ENCODE measurements at regions not wholly inside any gene's neighbourhood (a gene's known extent, or its start where the extent isn't known, plus 50 kb on each side); places are given as distances from the start of the nearest gene placed in this dataset.
"Not testable (repeated sequence)": the region's sequence is repeated elsewhere in the genome, so short reads cannot be mapped to it uniquely, and the experiment has no call there.

GRCh38 chr7:106567204-106568001, 93.6 kb downstream of the CCDC71L start:
- CTCF ChIA-PET; H3K4me1 Mint-ChIP-seq (ENCODE audit: low read depth); POLR2A ChIA-PET: not testable (repeated sequence)

GRCh38 chr7:106566672-106567071, 94.3 kb downstream of the CCDC71L start:
- no peak for ATAC-seq
- Mint-ChIP-seq H3K36me3 (ENCODE audit: low read depth) (no peaks in the 10 kb centered on the region), H3K4me3 (no peak overlapping the region), H3K27me3 (ENCODE audit: low read depth) (no peaks in the 10 kb centered on the region), H3K4me1 (ENCODE audit: low read depth) (peaks cover 8% of the 10 kb centered on the region), H3K9me3 (ENCODE audit: insufficient read depth) (no peaks in the 10 kb centered on the region), H3K27ac (no peak overlapping the region)
- no peak for DNase-seq
- ChIA-PET POLR2A (no interaction called here), CTCF (no interaction called here)

More at GRCh38 chr7:106567204-106568001, 93.6 kb downstream of the CCDC71L start:
- not testable (repeated sequence) for DNase-seq; H3K36me3 Mint-ChIP-seq (ENCODE audit: low read depth); H3K4me3 Mint-ChIP-seq; H3K9me3 Mint-ChIP-seq (ENCODE audit: insufficient read depth); H3K27ac Mint-ChIP-seq; H3K27me3 Mint-ChIP-seq (ENCODE audit: low read depth); ATAC-seq

GRCh38 chr7:106566196-106566595, 94.8 kb downstream of the CCDC71L start:
- Mint-ChIP-seq H3K4me1 (ENCODE audit: low read depth) (peaks cover 8% of the 10 kb centered on the region), H3K36me3 (ENCODE audit: low read depth) (no peaks in the 10 kb centered on the region), H3K9me3 (ENCODE audit: insufficient read depth) (no peaks in the 10 kb centered on the region), H3K27ac (no peak overlapping the region), H3K27me3 (ENCODE audit: low read depth) (no peaks in the 10 kb centered on the region), H3K4me3 (no peak overlapping the region)
- ATAC-seq (no peak), DNase-seq (no peak)
- ChIA-PET CTCF (no interaction called here), POLR2A (no interaction called here)

DNA sequence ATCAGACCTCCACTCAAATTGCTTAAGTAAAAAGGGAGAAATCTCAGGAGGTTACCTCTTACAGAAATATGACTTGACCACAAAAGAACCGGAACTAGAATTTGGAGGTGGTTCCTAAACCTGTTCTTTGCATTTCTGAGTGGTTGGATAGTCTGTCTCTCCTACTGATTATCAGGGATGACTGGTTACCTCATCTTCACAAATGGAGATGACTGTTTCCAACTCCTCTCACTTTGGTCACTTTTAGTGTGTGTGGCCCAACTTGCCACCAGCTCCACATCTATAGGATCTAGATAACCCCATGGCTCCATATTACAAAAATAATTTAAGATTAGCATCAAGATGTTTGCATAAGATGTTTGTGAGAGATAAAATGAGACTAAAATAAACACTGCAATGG, 95.5 kb downstream of the CCDC71L start:
- DNase-seq (no peak), ATAC-seq (no peak)
- H3K9me3 Mint-ChIP-seq (ENCODE audit: insufficient read depth): no peaks in the 10 kb centered on the region
- H3K4me1 Mint-ChIP-seq (ENCODE audit: low read depth): peaks cover 8% of the 10 kb centered on the region
- no peak overlapping the region for H3K27ac Mint-ChIP-seq
- ChIA-PET CTCF (no interaction called here), POLR2A (no interaction called here)
- no peaks in the 10 kb centered on the region for H3K36me3 Mint-ChIP-seq (ENCODE audit: low read depth)
- H3K27me3 Mint-ChIP-seq (ENCODE audit: low read depth): no peaks in the 10 kb centered on the region
- no peak overlapping the region for H3K4me3 Mint-ChIP-seq

DNA sequence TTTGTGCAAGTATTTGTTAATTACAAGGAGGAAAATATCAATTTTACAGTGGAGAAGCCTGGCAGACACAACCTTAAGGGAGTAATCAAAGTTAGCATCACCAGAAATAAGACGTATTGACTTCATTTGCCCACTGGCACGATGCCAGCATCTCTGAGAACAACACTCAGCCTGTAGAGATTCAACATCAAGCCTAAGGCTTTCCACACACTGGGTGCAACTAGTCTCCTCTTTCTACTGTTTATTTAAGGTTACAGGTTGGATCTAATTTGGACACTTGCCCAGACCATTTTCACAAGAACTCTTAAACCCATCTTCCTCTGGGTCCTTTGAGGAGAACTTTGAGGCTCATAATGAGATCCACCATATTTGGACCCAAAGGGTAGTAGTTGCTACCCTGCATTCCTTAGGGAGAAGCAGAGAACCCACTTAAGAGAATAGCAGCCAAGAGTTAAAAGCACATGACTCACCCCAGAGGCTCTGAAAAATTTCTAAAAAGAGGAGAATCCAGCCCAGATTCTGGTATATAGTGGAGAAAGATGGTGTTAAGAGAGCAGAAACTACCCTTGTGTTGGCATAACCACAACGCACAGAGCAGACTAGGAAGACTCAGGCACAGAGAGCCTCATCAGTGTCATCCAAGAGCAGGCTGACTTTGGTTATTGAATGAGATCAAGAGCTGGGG, 97.3 kb downstream of the CCDC71L start:
- H3K36me3 Mint-ChIP-seq (ENCODE audit: low read depth): no peaks in the 10 kb centered on the region
- no peaks in the 10 kb centered on the region for H3K9me3 Mint-ChIP-seq (ENCODE audit: insufficient read depth)
- no peak overlapping the region for H3K27ac Mint-ChIP-seq
- H3K27me3 Mint-ChIP-seq (ENCODE audit: low read depth): no peaks in the 10 kb centered on the region
- no peak overlapping the region for H3K4me3 Mint-ChIP-seq
- peaks cover 2% of the 10 kb centered on the region for H3K4me1 Mint-ChIP-seq (ENCODE audit: low read depth)
- CTCF ChIA-PET: interaction anchor here (0.8 kb wide), 1 partner anchor 21 kb away, joined by 3 read pairs; no protein-coding TSS in a partner anchor
- ATAC-seq (no peak), DNase-seq (no peak)
- POLR2A ChIA-PET: no interaction called here

GRCh38 chr7:106562711-106563366, 98.1 kb downstream of the CCDC71L start:
- no peaks in the 10 kb centered on the region for H3K27me3 Mint-ChIP-seq (ENCODE audit: low read depth)
- POLR2A ChIA-PET: no interaction called here

GRCh38 chr7:106561666-106562411, 99.1 kb downstream of the CCDC71L start:
- Mint-ChIP-seq H3K27ac (no peak overlapping the region), H3K36me3 (ENCODE audit: low read depth) (no peaks in the 10 kb centered on the region), H3K4me1 (ENCODE audit: low read depth) (no peaks in the 10 kb centered on the region), H3K27me3 (ENCODE audit: low read depth) (peaks cover 4% of the 10 kb centered on the region), H3K9me3 (ENCODE audit: insufficient read depth) (no peaks in the 10 kb centered on the region), H3K4me3 (no peak overlapping the region)
- ChIA-PET POLR2A (no interaction called here), CTCF (no interaction called here)
- no peak for ATAC-seq
- DNase-seq: no peak

More at GRCh38 chr7:106562711-106563366, 98.1 kb downstream of the CCDC71L start:
- Mint-ChIP-seq H3K36me3 (ENCODE audit: low read depth) (no peaks in the 10 kb centered on the region), H3K4me3 (no peak overlapping the region), H3K27ac (no peak overlapping the region), H3K9me3 (ENCODE audit: insufficient read depth) (no peaks in the 10 kb centered on the region), H3K4me1 (ENCODE audit: low read depth) (no peaks in the 10 kb centered on the region)
- DNase-seq: no peak
- ATAC-seq: no peak
- CTCF ChIA-PET: no interaction called here

GRCh38 chr7:106561151-106561550, 99.8 kb downstream of the CCDC71L start:
- ChIA-PET CTCF (no interaction called here), POLR2A (no interaction called here)
- H3K4me1 Mint-ChIP-seq (ENCODE audit: low read depth): no peaks in the 10 kb centered on the region

GRCh38 chr7:106560482-106560881, 100.5 kb downstream of the CCDC71L start:
- POLR2A ChIA-PET: no interaction called here
- no peak for ATAC-seq
- Mint-ChIP-seq H3K27ac (no peak overlapping the region), H3K36me3 (ENCODE audit: low read depth) (no peaks in the 10 kb centered on the region), H3K27me3 (ENCODE audit: low read depth) (peaks cover 6% of the 10 kb centered on the region), H3K4me3 (no peak overlapping the region), H3K9me3 (ENCODE audit: insufficient read depth) (no peaks in the 10 kb centered on the region), H3K4me1 (ENCODE audit: low read depth) (no peaks in the 10 kb centered on the region)
- CTCF ChIA-PET: no interaction called here
- no peak for DNase-seq

More at GRCh38 chr7:106561151-106561550, 99.8 kb downstream of the CCDC71L start:
- H3K27me3 Mint-ChIP-seq (ENCODE audit: low read depth): peaks cover 6% of the 10 kb centered on the region
- no peak overlapping the region for H3K27ac Mint-ChIP-seq
- no peak overlapping the region for H3K4me3 Mint-ChIP-seq
- DNase-seq: no peak
- ATAC-seq: no peak
- H3K36me3 Mint-ChIP-seq (ENCODE audit: low read depth): no peaks in the 10 kb centered on the region
- H3K9me3 Mint-ChIP-seq (ENCODE audit: insufficient read depth): no peaks in the 10 kb centered on the region

GRCh38 chr7:106556244-106556643, 104.7 kb downstream of the CCDC71L start:
- DNase-seq; H3K27ac Mint-ChIP-seq; H3K27me3 Mint-ChIP-seq (ENCODE audit: low read depth); H3K4me3 Mint-ChIP-seq; H3K9me3 Mint-ChIP-seq (ENCODE audit: insufficient read depth); H3K36me3 Mint-ChIP-seq (ENCODE audit: low read depth); H3K4me1 Mint-ChIP-seq (ENCODE audit: low read depth); POLR2A ChIA-PET; ATAC-seq; CTCF ChIA-PET: not testable (repeated sequence)

DNA sequence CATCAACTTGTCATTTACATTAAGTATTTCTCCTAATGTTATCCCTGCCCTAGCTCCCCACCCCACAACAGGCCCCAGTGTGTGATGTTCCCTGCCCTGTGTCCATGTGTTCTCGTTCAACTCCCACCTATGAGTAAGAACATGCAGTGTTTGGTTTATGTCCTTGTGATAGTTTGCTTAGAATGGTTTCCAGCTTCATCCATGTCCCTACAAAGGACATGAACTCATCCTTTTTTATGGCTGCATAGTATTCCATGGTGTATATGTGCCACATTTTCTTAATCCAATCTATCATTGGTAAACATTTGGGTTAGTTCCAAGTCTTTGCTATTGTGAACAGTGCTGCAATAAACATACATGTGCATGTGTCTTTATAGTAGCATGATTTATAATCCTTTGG, 106.3 kb downstream of the CCDC71L start:
- ATAC-seq; H3K4me3 Mint-ChIP-seq; H3K27me3 Mint-ChIP-seq (ENCODE audit: low read depth); POLR2A ChIA-PET; DNase-seq; H3K4me1 Mint-ChIP-seq (ENCODE audit: low read depth); H3K9me3 Mint-ChIP-seq (ENCODE audit: insufficient read depth); H3K27ac Mint-ChIP-seq; H3K36me3 Mint-ChIP-seq (ENCODE audit: low read depth): not testable (repeated sequence)
- CTCF ChIA-PET: interaction anchor here (1.2 kb wide), 1 partner anchor 12 kb away, joined by 3 read pairs; no protein-coding TSS in a partner anchor

DNA sequence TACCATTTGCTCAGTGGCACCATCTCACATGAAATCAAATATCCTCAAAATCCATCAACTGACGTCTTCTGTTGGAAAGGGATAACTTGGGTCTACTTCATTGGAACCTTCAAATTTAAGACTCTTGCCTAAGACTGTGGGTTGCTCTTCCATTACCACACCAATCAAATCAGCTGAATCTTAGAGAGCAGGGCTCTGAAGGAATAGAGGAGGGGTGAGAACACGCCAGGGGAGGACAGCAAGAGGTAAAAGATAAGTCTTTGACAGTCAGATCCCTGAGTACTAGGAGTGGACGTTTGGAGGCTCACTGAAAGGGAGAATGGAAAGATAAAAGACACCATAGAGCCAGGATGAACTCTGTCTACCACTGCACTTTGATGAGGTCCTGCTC, 107.5 kb downstream of the CCDC71L start:
- H3K9me3 Mint-ChIP-seq (ENCODE audit: insufficient read depth): no peaks in the 10 kb centered on the region
- no peak overlapping the region for H3K27ac Mint-ChIP-seq
- ATAC-seq: no peak
- peaks cover 6% of the 10 kb centered on the region for H3K27me3 Mint-ChIP-seq (ENCODE audit: low read depth)
- no peak for DNase-seq
- CTCF ChIA-PET: interaction anchor here (1.2 kb wide), 1 partner anchor 11 kb away, joined by 3 read pairs; no protein-coding TSS in a partner anchor
- H3K4me3 Mint-ChIP-seq: no peak overlapping the region
- POLR2A ChIA-PET: no interaction called here
- H3K36me3 Mint-ChIP-seq (ENCODE audit: low read depth): no peaks in the 10 kb centered on the region
- H3K4me1 Mint-ChIP-seq (ENCODE audit: low read depth): no peaks in the 10 kb centered on the region
